SU-DHL-6 (cell line): ENCODE measurements at regions not wholly inside any gene's neighbourhood (a gene's known extent, or its start where the extent isn't known, plus 50 kb on each side); places are given as distances from the start of the nearest gene placed in this dataset.

Source experiments
- H2AFZ ChIP-seq: fragments of 200-600 bp; sonication (generic); 2 replicates; pipeline ENCODE4 v1.6.1; 2014; ENCODE audit warnings: low read depth, mild to moderate bottlenecking, moderate library complexity, mixed read lengths, antibody characterized with exemption, low read length; ENCODE audit not compliant: severe bottlenecking
- H3F3A ChIP-seq: fragments of 200-600 bp; shearing (Covaris generic); 2 replicates; pipeline ENCODE4 v1.6.0; 2016; ENCODE audit warnings: antibody characterized with exemption, mild to moderate bottlenecking; ENCODE audit not compliant: insufficient read depth
- H3K27ac ChIP-seq: fragments of 200-600 bp; sonication (generic); 2 replicates; pipeline ENCODE4 v1.5.1; 2016; ENCODE audit warnings: low read depth, mild to moderate bottlenecking, low read length, moderate library complexity, mixed read lengths
- H3K27me3 ChIP-seq: fragments of 200-600 bp; sonication (generic), shearing (Covaris generic); 2 replicates; pipeline ENCODE4 v1.6.0; 2014; ENCODE audit warnings: mild to moderate bottlenecking, low read length
- H3K36me3 ChIP-seq: fragments of 200-600 bp; sonication (generic); 2 replicates; pipeline ENCODE4 v1.6.1; 2014; ENCODE audit warnings: mild to moderate bottlenecking, low read length, mixed read lengths
- H3K4me2 ChIP-seq: fragments of 300-600, 200-600 bp; shearing (Covaris generic), sonication (generic); 2 replicates; pipeline ENCODE4 v1.6.0; 2014; ENCODE audit warnings: low read length, low read depth, mild to moderate bottlenecking; ENCODE audit not compliant: poor library complexity, severe bottlenecking
- H3K4me3 ChIP-seq: fragments of 200-600 bp; sonication (generic); 2 replicates; pipeline ENCODE4 v1.5.1; 2014; ENCODE audit warnings: antibody characterized with exemption, low read length, mild to moderate bottlenecking, mixed read lengths; ENCODE audit not compliant: insufficient read depth, poor library complexity, severe bottlenecking
- H3K79me2 ChIP-seq: fragments of 200-600 bp; sonication (generic); 2 replicates; pipeline ENCODE4 v1.6.1; 2014; ENCODE audit warnings: mild to moderate bottlenecking, low read length, moderate library complexity; ENCODE audit not compliant: insufficient read depth
- H3K9ac ChIP-seq: fragments of 200-600 bp; sonication (generic); 2 replicates; pipeline ENCODE4 v1.7.0; 2014; ENCODE audit warnings: mild to moderate bottlenecking, low read length
- H3K9me2 ChIP-seq: fragments of 200-600 bp; sonication (generic); replicated peaks from 2 replicates; pipeline ENCODE4 v1.6.1; 2014; ENCODE audit warnings: low read length; ENCODE audit not compliant: insufficient read depth
- H3K9me3 ChIP-seq: fragments of 200-600 bp; sonication (generic); 2 replicates; pipeline ENCODE4 v1.6.1; 2014; ENCODE audit warnings: low read length, mixed read lengths; ENCODE audit not compliant: insufficient read depth
- H4K20me1 ChIP-seq: fragments of 200-600 bp; sonication (generic); 2 replicates; pipeline ENCODE4 v1.6.1; 2014; ENCODE audit warnings: low read depth, mild to moderate bottlenecking, antibody characterized with exemption, low read length, moderate library complexity, mixed read lengths
- EZH2phosphoT487 ChIP-seq: fragments of 200-600 bp; sonication (generic), shearing (Covaris generic); conservative IDR thresholded peaks from 2 replicates; pipeline ENCODE4 v1.6.1; 2018; ENCODE audit warnings: mild to moderate bottlenecking, antibody characterized with exemption, low read length, moderate library complexity, mixed read lengths
- TF ChIP-seq, protein P1 (sequence below): fragments of 200-600 bp; sonication (generic); IDR thresholded peaks from one replicate; pipeline ENCODE4 v1.5.1; 2017; ENCODE audit warnings: antibody characterized with exemption, mild to moderate bottlenecking, low read length, moderate library complexity; ENCODE audit not compliant: insufficient read depth, poor library complexity, severe bottlenecking

DNA sequence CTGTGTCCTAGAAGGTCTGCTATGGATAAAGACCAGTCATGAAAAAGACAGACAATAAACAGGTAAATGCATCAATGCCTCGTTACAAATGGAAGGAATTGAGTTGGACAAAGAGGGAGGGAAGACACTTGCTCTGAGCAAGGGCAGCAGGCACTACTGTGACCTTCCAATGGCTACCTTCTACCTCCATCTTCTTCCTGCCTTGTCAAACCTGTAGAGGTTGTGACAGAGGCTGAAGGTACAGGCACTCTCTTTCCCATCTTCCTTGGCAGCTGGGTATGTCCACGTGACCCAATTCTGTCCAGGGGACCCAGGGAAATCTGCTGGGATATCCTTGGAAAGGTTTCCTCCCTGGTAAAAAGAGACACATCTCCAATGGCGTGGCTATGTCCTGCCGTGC lies 274.8 kb downstream of the TFAP2C start:
- no peak overlapping the region for H3K27ac ChIP-seq
- no peak overlapping the region for H3K9ac ChIP-seq
- no peaks in the 10 kb centered on the region for H3K27me3 ChIP-seq
- H3K36me3 ChIP-seq = no peaks in the 10 kb centered on the region
- H3K9me2 ChIP-seq = no peaks in the 10 kb centered on the region
- H3K4me3 ChIP-seq = no peak overlapping the region
- no peak overlapping the region for H3K4me2 ChIP-seq
- H3K79me2 ChIP-seq = no peaks in the 10 kb centered on the region
- H3K9me3 ChIP-seq = no peaks in the 10 kb centered on the region
- H4K20me1 ChIP-seq = no peaks in the 10 kb centered on the region
- TF ChIP-seq, protein P1, sequence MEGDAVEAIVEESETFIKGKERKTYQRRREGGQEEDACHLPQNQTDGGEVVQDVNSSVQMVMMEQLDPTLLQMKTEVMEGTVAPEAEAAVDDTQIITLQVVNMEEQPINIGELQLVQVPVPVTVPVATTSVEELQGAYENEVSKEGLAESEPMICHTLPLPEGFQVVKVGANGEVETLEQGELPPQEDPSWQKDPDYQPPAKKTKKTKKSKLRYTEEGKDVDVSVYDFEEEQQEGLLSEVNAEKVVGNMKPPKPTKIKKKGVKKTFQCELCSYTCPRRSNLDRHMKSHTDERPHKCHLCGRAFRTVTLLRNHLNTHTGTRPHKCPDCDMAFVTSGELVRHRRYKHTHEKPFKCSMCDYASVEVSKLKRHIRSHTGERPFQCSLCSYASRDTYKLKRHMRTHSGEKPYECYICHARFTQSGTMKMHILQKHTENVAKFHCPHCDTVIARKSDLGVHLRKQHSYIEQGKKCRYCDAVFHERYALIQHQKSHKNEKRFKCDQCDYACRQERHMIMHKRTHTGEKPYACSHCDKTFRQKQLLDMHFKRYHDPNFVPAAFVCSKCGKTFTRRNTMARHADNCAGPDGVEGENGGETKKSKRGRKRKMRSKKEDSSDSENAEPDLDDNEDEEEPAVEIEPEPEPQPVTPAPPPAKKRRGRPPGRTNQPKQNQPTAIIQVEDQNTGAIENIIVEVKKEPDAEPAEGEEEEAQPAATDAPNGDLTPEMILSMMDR = no peak
- TF ChIP-seq EZH2phosphoT487 = no peak
- H3F3A ChIP-seq = no peaks in the 10 kb centered on the region
- H2AFZ ChIP-seq = no peak overlapping the region

DNA sequence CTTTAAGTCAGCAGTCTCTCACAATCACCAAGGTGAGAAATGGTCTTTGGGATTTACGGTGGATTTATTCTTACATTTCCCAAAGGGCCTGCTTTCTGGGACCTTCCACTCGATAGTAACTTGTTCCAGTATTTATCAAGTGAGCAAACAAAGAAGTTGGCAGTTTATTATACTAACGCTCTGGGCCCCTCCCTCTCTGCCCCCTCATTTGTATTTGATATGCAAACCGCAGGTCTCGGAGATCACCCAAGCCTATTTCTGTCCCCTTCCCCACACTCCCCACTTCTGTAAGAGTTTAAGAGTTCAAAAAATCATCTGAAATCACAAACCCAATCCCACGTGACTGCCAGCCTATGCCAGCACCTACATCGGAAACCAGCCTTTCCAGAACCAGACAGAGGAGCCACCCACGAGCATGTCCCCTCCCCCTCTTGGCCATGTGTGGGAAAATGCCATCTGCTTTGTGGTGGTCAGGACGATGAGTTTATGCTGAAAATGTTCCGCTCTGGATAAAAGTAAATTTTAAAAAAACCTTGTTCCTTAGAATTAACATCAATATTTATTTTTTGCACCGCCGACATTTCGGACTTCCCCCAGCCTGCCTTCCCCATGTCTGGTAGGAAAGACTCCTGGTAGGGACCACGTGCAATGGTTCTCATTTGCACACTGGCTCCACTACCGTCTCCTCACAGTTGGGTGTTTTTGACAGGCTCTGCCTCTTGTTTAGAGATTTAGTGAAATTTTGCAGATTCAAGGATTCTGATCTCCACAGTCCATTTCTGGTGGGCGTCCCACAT lies 281.0 kb downstream of the TFAP2C start:
- Histone ChIP-seq H3K4me3 (no peak overlapping the region), H3K9ac (no peak overlapping the region)

DNA sequence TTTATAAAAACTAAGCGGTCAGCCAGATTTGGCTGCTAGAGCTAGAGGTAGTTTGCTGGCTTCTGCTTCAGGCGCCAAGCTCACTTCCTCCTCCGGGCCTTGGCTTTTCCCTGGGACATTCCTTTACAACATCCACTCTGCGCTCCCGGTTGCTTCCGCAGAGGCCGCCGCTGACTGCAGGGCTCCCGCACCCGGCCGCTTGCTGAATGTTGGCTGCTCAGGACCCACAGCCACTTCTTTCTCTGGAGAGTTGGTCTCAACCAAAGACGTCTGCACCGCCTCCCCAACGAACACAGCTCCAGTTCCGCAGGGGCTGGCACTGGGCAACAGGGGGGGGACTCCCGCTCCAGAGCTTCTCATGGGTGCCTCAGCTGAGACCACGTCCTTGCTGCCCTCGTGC lies 282.8 kb downstream of the TFAP2C start:
- Histone ChIP-seq H3K9ac (no peak overlapping the region), H3K27me3 (no peaks in the 10 kb centered on the region), H3K27ac (no peak overlapping the region), H3K79me2 (no peaks in the 10 kb centered on the region), H3F3A (no peaks in the 10 kb centered on the region), H3K9me3 (no peaks in the 10 kb centered on the region), H2AFZ (no peak overlapping the region), H3K36me3 (no peaks in the 10 kb centered on the region), H3K9me2 (no peaks in the 10 kb centered on the region), H3K4me2 (no peak overlapping the region), H4K20me1 (no peaks in the 10 kb centered on the region), H3K4me3 (no peak overlapping the region)
- no peak for TF ChIP-seq EZH2phosphoT487
- TF ChIP-seq, protein P1 = no peak

More for the DNA sequence above, 281.0 kb downstream of the TFAP2C start:
- Histone ChIP-seq H2AFZ (no peak overlapping the region), H4K20me1 (no peaks in the 10 kb centered on the region), H3F3A (no peaks in the 10 kb centered on the region), H3K27me3 (no peaks in the 10 kb centered on the region), H3K27ac (no peak overlapping the region), H3K9me3 (no peaks in the 10 kb centered on the region), H3K9me2 (no peaks in the 10 kb centered on the region), H3K36me3 (no peaks in the 10 kb centered on the region), H3K4me2 (no peak overlapping the region), H3K79me2 (no peaks in the 10 kb centered on the region)
- TF ChIP-seq EZH2phosphoT487 = no peak
- TF ChIP-seq, protein P1 = no peak
